SH-SY5Y (cell line): ENCODE measurements at regions not wholly inside any gene's neighbourhood (a gene's known extent, or its start where the extent isn't known, plus 50 kb on each side); places are given as distances from the start of the nearest gene placed in this dataset.

Experiments used
- GATA2 ChIP-seq: IDR thresholded peaks from 2 replicates; pipeline ENCODE4 v1.6.1; 2011; ENCODE audit warnings: mild to moderate bottlenecking, low read depth, low read length
- GATA3 ChIP-seq: IDR thresholded peaks from 2 replicates; pipeline ENCODE4 v1.6.1; 2011; ENCODE audit warnings: low read depth, mild to moderate bottlenecking, low read length, moderate library complexity

GRCh38 chr14:106346084-106346483 is 819.7 kb downstream of the TMEM121 start:
- TF ChIP-seq GATA2: no peak
- TF ChIP-seq GATA3: no peak
